Heart right ventricle (tissue), 16 donors: ENCODE measurements at regions not wholly inside any gene's neighbourhood (a gene's known extent, or its start where the extent isn't known, plus 50 kb on each side); places are given as distances from the start of the nearest gene placed in this dataset.

Source experiments
- ATAC-seq, 8 donors: fragments of 200-7000 bp; cut with Tn5 transposase; one replicate each; pipeline ENCODE4 v1.9.1; 2020; ENCODE audit warnings: mild to moderate bottlenecking in 8 of 8, moderate library complexity in 8 of 8, moderate number of reproducible peaks in 1 of 8
- DNase-seq, 2 donors: peaks; one replicate each; pipeline ENCODE4 v3.0.0-alpha.2; 2020
- H3K27ac ChIP-seq, 10 donors: fragments of 200-600 bp; sonication (generic) in 2 of 10; one replicate each; pipeline versions ENCODE4 v1.5.0 to v1.8.0; 2020 to 2022; ENCODE audit warnings: mild to moderate bottlenecking in 3 of 10
- H3K27me3 ChIP-seq, 7 donors: fragments of 200-600 bp; one replicate each; pipeline ENCODE4 v1.8.0; 2021 to 2022; ENCODE audit warnings: mild to moderate bottlenecking in 2 of 7
- H3K36me3 ChIP-seq, 9 donors: fragments of 200-600 bp; sonication (generic) in 1 of 9; one replicate each; pipeline versions ENCODE4 v1.5.0 to v1.8.0; 2020 to 2022; ENCODE audit warnings: mild to moderate bottlenecking in 2 of 9
- H3K4me1 ChIP-seq, 9 donors: fragments of 200-600 bp; sonication (generic) in 1 of 9; one replicate each; pipeline versions ENCODE4 v1.5.0 to v1.8.0; 2020 to 2022; ENCODE audit warnings: mild to moderate bottlenecking in 4 of 9
- H3K4me3 ChIP-seq, 10 donors: fragments of 200-600 bp; sonication (generic) in 2 of 10; one replicate each; pipeline versions ENCODE4 v1.5.0 to v1.8.0; 2020 to 2022; ENCODE audit warnings: mild to moderate bottlenecking in 7 of 10, moderate library complexity in 2 of 10
- H3K9me3 ChIP-seq, 11 donors: fragments of 200-600 bp in 10 of 11; sonication (generic) in 2 of 11; one replicate each; pipeline versions ENCODE4 v1.5.0 to v1.8.0; 2013 to 2022; ENCODE audit warnings: mild to moderate bottlenecking in 2 of 11, control low read depth in 1 of 11, moderate library complexity in 1 of 11
- WGBS, 2 donors: extraction: QIAGEN DNeasy Blood & Tissue Kit; methylation state at CpG; one replicate each; pipeline ENCODE4 v1.1.7; 2013; ENCODE audit warnings: inconsistent platforms in 1 of 2; 5-methylcytosine and 5-hydroxymethylcytosine counted together
- intact Hi-C, 10 donors: fragments of 100-400 bp; cut with DNase I; formaldehyde crosslinking; loops; one replicate each; pipeline versions ENCODE4 v1.11.1 to v1.14.2; 2022
- TF ChIP-seq, protein P1 (sequence below), 9 donors: fragments of 200-600 bp; sonication (generic) in 2 of 9; IDR thresholded peaks; one replicate each; pipeline versions ENCODE4 v1.5.0 to v1.8.0; 2021 to 2022; ENCODE audit warnings: antibody characterized with exemption in 9 of 9, mild to moderate bottlenecking in 5 of 9, moderate library complexity in 1 of 9
- donor health status: Arrhythmogenic right ventricular cardiomyopathy.
- donor health status: ischemic (EF 13 %, LVEDD 7.1; RV severe dilation, severe dysfunction).
- donor health status: healthy with polysubstance abuse.
- donor health status: DM: no; HTN: yes; CAD: no.
- donor health status: DM: no; HTN: no; CAD: no.
- donor health status: ischemic (EF 25% LVEDD 6.9; RV normal size, moderate dysfunction).
- donor health status: ischemic (EF 25% LVEDD 5.7; RV mildly dilated, moderate dysfunction).
- donor health status: healthy.
- donor health status: DM: yes; HTN: yes; CAD: no.
- donor health status: Ischemic cardiomyopathy.
- donor health status: ischemic (EF 35%, LVEDD 5.7; RV mildly dilated, moderate dysfunction).
- donor health status: nonischemic (EF 11% LVEDD 7.7; RV severe dilation, severe dysfunction).
- donor health status: DM: yes; HTN: yes; CAD: no.
- donor health status: PGD.
- donor health status: ischemic (EF 29% LVEDD 5.4; RV normal size, mild dysfunction).
- donor health status: nonischemic (EF 23%, LVEDD 6.1; RV moderate dilation, normal function).

DNA sequence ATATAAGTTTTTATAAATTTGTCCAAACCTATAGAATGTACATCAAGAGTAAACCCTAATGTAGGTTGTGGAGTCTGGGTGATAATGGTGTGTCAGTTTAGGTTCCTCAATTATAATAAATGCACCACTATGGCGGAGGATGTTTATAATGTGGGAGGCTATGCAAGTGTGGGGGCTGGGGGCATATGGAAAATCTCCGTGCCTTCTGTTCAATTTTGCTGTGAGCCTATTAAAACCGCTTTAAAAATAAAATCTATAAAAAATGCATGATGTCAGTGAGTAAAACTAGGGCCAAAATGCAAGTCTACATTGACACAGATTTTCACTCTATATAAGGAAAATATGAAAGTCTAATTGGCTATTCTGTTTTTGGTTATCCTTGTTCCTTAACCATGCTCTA is 774.9 kb upstream of the ALCAM start:
- intact Hi-C loops: no loop called here
- 86 to 90% methylated on average over 3 of the region's 3 CpGs for WGBS, 2 donors
- H3K9me3 ChIP-seq: no peaks in the 10 kb centered on the region
- no peak for DNase-seq
- H3K36me3 ChIP-seq: no peaks in the 10 kb centered on the region
- no peak overlapping the region for H3K4me3 ChIP-seq
- no peaks in the 10 kb centered on the region for H3K4me1 ChIP-seq
- TF ChIP-seq, protein P1, sequence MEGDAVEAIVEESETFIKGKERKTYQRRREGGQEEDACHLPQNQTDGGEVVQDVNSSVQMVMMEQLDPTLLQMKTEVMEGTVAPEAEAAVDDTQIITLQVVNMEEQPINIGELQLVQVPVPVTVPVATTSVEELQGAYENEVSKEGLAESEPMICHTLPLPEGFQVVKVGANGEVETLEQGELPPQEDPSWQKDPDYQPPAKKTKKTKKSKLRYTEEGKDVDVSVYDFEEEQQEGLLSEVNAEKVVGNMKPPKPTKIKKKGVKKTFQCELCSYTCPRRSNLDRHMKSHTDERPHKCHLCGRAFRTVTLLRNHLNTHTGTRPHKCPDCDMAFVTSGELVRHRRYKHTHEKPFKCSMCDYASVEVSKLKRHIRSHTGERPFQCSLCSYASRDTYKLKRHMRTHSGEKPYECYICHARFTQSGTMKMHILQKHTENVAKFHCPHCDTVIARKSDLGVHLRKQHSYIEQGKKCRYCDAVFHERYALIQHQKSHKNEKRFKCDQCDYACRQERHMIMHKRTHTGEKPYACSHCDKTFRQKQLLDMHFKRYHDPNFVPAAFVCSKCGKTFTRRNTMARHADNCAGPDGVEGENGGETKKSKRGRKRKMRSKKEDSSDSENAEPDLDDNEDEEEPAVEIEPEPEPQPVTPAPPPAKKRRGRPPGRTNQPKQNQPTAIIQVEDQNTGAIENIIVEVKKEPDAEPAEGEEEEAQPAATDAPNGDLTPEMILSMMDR (IDR thresholded peaks at IDR 0.05): no peak
- ATAC-seq: no peak
- no peak overlapping the region for H3K27ac ChIP-seq
- H3K27me3 ChIP-seq: no peaks in the 10 kb centered on the region

GRCh38 chr3:104594491-104594890 is 772.2 kb upstream of the ALCAM start:
- 93% methylated on average over 2 of the region's 2 CpGs for WGBS, 2 donors
- ATAC-seq (no peak), DNase-seq (no peak)
- Histone ChIP-seq H3K27me3 (no peaks in the 10 kb centered on the region), H3K4me1 (no peaks in the 10 kb centered on the region), H3K9me3 (no peaks in the 10 kb centered on the region), H3K27ac (no peak overlapping the region), H3K36me3 (no peaks in the 10 kb centered on the region), H3K4me3 (no peak overlapping the region)
- TF ChIP-seq, protein P1 (IDR thresholded peaks at IDR 0.05): no peak
- intact Hi-C loops: no loop called here

DNA sequence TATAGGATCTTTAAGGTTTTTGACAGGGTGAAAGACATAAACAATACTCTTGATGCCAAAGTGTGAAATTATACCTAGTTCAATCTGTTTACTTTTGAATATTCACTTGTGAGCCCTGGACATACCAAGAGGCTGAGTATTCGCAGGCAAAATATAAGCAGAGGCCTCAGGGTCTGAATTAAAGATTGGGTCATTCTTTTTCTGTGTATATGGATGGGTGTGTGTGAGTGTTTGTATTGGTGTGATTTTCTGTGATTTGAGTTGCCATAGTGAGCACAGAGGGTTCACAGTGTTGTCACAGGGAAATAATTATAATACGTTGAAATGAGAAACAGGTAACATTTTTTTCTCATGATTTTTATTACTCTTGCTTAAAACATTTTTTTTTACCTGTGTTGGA is 770.7 kb upstream of the ALCAM start:
- no peak for DNase-seq
- no peaks in the 10 kb centered on the region for H3K36me3 ChIP-seq
- TF ChIP-seq, protein P1 (IDR thresholded peaks at IDR 0.05): no peak
- H3K27me3 ChIP-seq: no peaks in the 10 kb centered on the region
- H3K4me1 ChIP-seq: no peaks in the 10 kb centered on the region
- 94% methylated on average over 2 of the region's 2 CpGs for WGBS, 2 donors
- intact Hi-C loops: no loop called here
- ATAC-seq: no peak
- no peak overlapping the region for H3K27ac ChIP-seq
- no peaks in the 10 kb centered on the region for H3K9me3 ChIP-seq
- H3K4me3 ChIP-seq: no peak overlapping the region

- Histone ChIP-seq H3K9me3 (no peaks in the 10 kb centered on the region), H3K4me3 (no peak overlapping the region), H3K27me3 (no peaks in the 10 kb centered on the region), H3K4me1 (no peaks in the 10 kb centered on the region), H3K36me3 (no peaks in the 10 kb centered on the region), H3K27ac (no peak overlapping the region)
- intact Hi-C loops: no loop called here
- WGBS, 2 donors: 30% methylated on average over 2 of the region's 2 CpGs
- ATAC-seq: no peak
- DNase-seq: no peak
- TF ChIP-seq, protein P1 (IDR thresholded peaks at IDR 0.05): peak in 5 of 9 donors; percentile 19 to 35 (median 34)
Observed at GRCh38 chr3:104596551-104596950, 770.2 kb upstream of the ALCAM start.
